ENCODE measurements at regions not wholly inside any gene's neighbourhood (a gene's known extent, or its start where the extent isn't known, plus 50 kb on each side); places are given as distances from the start of the nearest gene placed in this dataset.
"Not testable (repeated sequence)": the region's sequence is repeated elsewhere in the genome, so short reads cannot be mapped to it uniquely, and the experiment has no call there.

DNA sequence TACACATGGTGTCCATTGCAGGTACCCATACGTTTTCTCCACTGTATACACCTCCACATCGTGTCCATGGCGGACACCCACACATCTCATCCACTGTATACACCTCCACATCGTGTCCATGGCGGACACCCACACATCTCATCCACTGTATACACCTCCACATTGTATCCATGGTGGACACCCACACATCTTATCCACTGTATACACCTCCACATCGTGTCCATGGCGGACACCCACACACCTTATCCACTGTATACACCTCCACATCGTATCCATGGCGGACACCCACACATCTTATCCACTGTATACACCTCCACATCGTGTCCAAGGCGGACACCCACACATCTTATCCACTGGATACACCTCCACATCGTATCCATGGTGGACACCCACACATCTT, 50.4 kb upstream of the TTC34 start:
- H3K4me1 Mint-ChIP-seq (ENCODE audit: low read depth); H3K27ac Mint-ChIP-seq; H3K27me3 Mint-ChIP-seq (ENCODE audit: low read depth); H3K36me3 Mint-ChIP-seq (ENCODE audit: low read depth); CTCF ChIA-PET; H3K4me3 Mint-ChIP-seq; POLR2A ChIA-PET; DNase-seq; H3K9me3 Mint-ChIP-seq (ENCODE audit: insufficient read depth); ATAC-seq: not testable (repeated sequence)

GRCh38 chr1:2853711-2854110, 52.2 kb upstream of the TTC34 start:
- no peaks in the 10 kb centered on the region for H3K27me3 Mint-ChIP-seq (ENCODE audit: low read depth)
- POLR2A ChIA-PET = no interaction called here
- H3K4me1 Mint-ChIP-seq (ENCODE audit: low read depth) = no peaks in the 10 kb centered on the region
- no peak for DNase-seq
- H3K4me3 Mint-ChIP-seq = no peak overlapping the region
- CTCF ChIA-PET = no interaction called here
- peaks cover 1% of the 10 kb centered on the region for H3K36me3 Mint-ChIP-seq (ENCODE audit: low read depth)
- H3K9me3 Mint-ChIP-seq (ENCODE audit: insufficient read depth) = no peaks in the 10 kb centered on the region
- ATAC-seq = no peak
- H3K27ac Mint-ChIP-seq = no peak overlapping the region

GRCh38 chr1:2854151-2854550, 52.7 kb upstream of the TTC34 start:
- POLR2A ChIA-PET = interaction anchor here (0.6 kb wide), 1 partner anchor 30 kb away, joined by 3 read pairs; no protein-coding TSS in a partner anchor
- Mint-ChIP-seq H3K4me3 (no peak overlapping the region), H3K36me3 (ENCODE audit: low read depth) (peaks cover 3% of the 10 kb centered on the region), H3K27me3 (ENCODE audit: low read depth) (no peaks in the 10 kb centered on the region), H3K27ac (no peak overlapping the region), H3K9me3 (ENCODE audit: insufficient read depth) (no peaks in the 10 kb centered on the region), H3K4me1 (ENCODE audit: low read depth) (no peaks in the 10 kb centered on the region)
- ATAC-seq = no peak
- no peak for DNase-seq
- CTCF ChIA-PET = no interaction called here

- Mint-ChIP-seq H3K9me3 (ENCODE audit: insufficient read depth) (no peaks in the 10 kb centered on the region), H3K36me3 (ENCODE audit: low read depth) (peaks cover 3% of the 10 kb centered on the region), H3K4me3 (no peak overlapping the region), H3K27ac (no peak overlapping the region), H3K4me1 (ENCODE audit: low read depth) (no peaks in the 10 kb centered on the region), H3K27me3 (ENCODE audit: low read depth) (no peaks in the 10 kb centered on the region)
- no peak for DNase-seq
- ChIA-PET CTCF (no interaction called here), POLR2A (interaction anchor here (0.6 kb wide), 1 partner anchor 30 kb away, joined by 3 read pairs; no protein-coding TSS in a partner anchor)
- no peak for ATAC-seq
Measured at GRCh38 chr1:2854611-2855010, 53.1 kb upstream of the TTC34 start.

DNA sequence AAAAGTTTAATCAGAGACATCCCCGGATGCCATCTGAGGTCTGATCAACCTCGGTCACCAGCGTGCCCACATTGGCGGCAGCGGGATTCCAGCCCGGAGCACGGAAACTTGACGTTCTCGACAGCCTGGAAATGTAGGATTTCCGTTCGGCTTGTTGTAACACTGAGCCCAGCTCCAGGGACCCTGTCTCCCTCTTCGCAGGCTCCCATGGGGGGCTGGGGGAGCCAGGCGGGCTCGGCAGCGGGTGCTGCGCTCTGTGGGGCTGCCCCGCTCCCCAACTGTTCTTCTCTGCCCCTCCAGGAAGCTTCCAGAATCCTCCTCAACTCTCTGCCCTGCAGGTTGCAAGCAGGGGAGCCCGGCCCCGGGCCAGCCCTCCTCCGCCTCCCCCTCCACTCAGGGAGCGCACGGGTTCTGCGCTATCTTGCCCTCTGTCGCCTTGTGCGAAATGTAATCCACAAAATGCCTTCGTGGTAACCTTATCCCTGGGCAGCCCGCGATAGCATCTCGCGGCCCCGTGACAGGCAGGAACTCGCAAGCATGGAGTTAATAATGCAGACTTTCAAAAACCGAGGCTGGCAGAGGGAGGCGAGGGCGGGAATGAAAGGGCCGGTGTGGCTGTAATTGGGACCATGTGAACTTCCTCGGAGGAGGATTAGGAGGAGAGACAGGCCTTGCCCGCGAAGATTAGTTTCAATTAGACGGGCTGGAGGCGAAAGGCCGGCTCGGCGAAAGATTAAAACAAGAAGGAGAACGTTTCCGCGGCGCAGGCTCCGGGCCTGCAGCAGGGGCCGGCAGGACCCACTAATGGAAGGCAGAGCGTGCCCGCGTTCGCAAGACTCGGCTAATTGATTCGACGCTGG, 53.9 kb upstream of the TTC34 start:
- no peak overlapping the region for H3K27ac Mint-ChIP-seq
- no peaks in the 10 kb centered on the region for H3K9me3 Mint-ChIP-seq (ENCODE audit: insufficient read depth)
- H3K27me3 Mint-ChIP-seq (ENCODE audit: low read depth) = no peaks in the 10 kb centered on the region
- DNase-seq = no peak
- H3K4me1 Mint-ChIP-seq (ENCODE audit: low read depth) = no peaks in the 10 kb centered on the region
- ChIA-PET CTCF (no interaction called here), POLR2A (no interaction called here)
- H3K36me3 Mint-ChIP-seq (ENCODE audit: low read depth) = peaks cover 3% of the 10 kb centered on the region
- no peak overlapping the region for H3K4me3 Mint-ChIP-seq
- ATAC-seq = no peak

DNA sequence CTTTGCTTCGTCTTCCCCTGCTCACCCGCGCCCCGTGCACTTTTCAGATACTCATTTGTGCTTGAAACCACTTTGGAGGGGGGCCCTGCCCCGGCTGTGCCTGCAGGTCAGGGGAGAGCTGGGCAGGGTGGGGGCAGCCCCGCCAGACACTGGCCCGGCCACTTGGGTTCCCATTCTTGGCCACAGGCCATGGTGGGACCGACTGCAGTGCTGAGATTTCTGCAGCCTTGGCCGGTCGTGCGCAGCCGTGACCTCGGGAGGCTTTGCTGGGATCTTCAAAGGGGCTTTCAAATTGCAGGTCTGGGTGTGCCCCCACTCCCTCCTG, 54.5 kb upstream of the TTC34 start:
- CTCF ChIA-PET = no interaction called here
- POLR2A ChIA-PET = no interaction called here
- DNase-seq (no peak), ATAC-seq (no peak)
- H3K4me3 Mint-ChIP-seq = no peak overlapping the region
- H3K27ac Mint-ChIP-seq = no peak overlapping the region
- no peaks in the 10 kb centered on the region for H3K9me3 Mint-ChIP-seq (ENCODE audit: insufficient read depth)
- H3K36me3 Mint-ChIP-seq (ENCODE audit: low read depth) = peaks cover 3% of the 10 kb centered on the region
- no peaks in the 10 kb centered on the region for H3K4me1 Mint-ChIP-seq (ENCODE audit: low read depth)
- H3K27me3 Mint-ChIP-seq (ENCODE audit: low read depth) = no peaks in the 10 kb centered on the region

DNA sequence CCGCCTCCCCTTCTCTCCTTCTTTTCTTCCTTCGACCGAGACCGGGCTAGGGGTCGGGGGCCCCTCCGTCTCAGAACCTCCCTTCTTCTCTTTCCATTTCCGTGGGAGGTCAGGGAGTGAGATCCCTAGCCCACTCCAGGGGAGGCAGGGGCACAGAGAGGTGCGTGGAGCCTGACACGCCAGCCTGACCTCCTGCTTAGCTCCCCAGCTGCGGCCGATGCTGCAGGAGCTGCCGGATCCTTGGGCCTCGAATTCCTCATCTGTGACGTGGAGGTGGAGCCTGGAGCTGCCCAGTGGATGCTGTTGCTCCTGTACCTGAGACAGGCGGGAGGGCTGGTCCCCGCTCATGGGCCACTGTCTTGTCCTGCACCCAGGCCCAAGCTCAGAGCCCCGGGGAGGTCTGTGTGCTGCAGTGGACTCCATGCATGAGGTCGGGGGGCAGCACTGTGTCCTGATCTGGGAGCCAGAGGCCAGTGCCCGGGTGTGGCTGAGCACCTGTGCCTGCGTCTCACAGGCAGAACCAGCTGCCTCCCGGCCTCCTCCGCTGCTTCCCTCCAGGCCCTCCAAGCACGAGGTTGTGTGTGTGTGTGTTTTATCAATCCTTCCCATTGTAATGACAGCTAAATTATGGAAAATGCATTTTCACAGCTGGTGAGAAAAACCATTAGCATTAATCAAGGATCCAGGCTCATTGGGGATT, 55.3 kb upstream of the TTC34 start:
- no peak for DNase-seq
- no peak for ATAC-seq
- Mint-ChIP-seq H3K27me3 (ENCODE audit: low read depth) (no peaks in the 10 kb centered on the region), H3K36me3 (ENCODE audit: low read depth) (peaks cover 3% of the 10 kb centered on the region), H3K9me3 (ENCODE audit: insufficient read depth) (no peaks in the 10 kb centered on the region), H3K4me1 (ENCODE audit: low read depth) (no peaks in the 10 kb centered on the region), H3K4me3 (no peak overlapping the region), H3K27ac (no peak overlapping the region)
- CTCF ChIA-PET = no interaction called here
- POLR2A ChIA-PET = no interaction called here

GRCh38 chr1:2857521-2857920, 56.0 kb upstream of the TTC34 start:
- Mint-ChIP-seq H3K27ac (no peak overlapping the region), H3K4me3 (no peak overlapping the region), H3K36me3 (ENCODE audit: low read depth) (peaks cover 3% of the 10 kb centered on the region), H3K9me3 (ENCODE audit: insufficient read depth) (no peaks in the 10 kb centered on the region), H3K27me3 (ENCODE audit: low read depth) (no peaks in the 10 kb centered on the region), H3K4me1 (ENCODE audit: low read depth) (no peaks in the 10 kb centered on the region)
- no peak for DNase-seq
- ChIA-PET CTCF (no interaction called here), POLR2A (no interaction called here)
- ATAC-seq = no peak

DNA sequence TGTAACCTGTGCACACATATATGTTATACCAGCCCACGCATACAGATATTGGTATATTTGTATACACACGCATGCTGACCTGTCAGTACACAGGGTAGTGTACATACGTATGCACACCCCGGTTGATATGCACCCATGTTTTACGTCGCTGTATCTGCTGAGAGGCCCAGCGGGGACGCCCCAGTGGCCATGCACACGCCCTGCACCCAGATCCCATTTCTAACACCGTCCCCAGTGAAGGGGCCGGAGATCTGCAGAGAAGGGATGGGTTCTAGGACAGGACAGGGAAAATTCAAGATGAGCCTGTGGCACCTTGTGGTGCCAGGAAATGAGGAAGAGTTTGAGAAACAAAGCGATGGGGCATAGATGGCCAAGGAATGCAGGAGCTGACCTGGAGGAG, 57.2 kb upstream of the TTC34 start:
- ChIA-PET POLR2A (no interaction called here), CTCF (no interaction called here)
- ATAC-seq = no peak
- Mint-ChIP-seq H3K27ac (no peak overlapping the region), H3K27me3 (ENCODE audit: low read depth) (no peaks in the 10 kb centered on the region), H3K4me3 (no peak overlapping the region), H3K9me3 (ENCODE audit: insufficient read depth) (no peaks in the 10 kb centered on the region), H3K4me1 (ENCODE audit: low read depth) (no peaks in the 10 kb centered on the region), H3K36me3 (ENCODE audit: low read depth) (peaks cover 3% of the 10 kb centered on the region)
- DNase-seq = no peak

DNA sequence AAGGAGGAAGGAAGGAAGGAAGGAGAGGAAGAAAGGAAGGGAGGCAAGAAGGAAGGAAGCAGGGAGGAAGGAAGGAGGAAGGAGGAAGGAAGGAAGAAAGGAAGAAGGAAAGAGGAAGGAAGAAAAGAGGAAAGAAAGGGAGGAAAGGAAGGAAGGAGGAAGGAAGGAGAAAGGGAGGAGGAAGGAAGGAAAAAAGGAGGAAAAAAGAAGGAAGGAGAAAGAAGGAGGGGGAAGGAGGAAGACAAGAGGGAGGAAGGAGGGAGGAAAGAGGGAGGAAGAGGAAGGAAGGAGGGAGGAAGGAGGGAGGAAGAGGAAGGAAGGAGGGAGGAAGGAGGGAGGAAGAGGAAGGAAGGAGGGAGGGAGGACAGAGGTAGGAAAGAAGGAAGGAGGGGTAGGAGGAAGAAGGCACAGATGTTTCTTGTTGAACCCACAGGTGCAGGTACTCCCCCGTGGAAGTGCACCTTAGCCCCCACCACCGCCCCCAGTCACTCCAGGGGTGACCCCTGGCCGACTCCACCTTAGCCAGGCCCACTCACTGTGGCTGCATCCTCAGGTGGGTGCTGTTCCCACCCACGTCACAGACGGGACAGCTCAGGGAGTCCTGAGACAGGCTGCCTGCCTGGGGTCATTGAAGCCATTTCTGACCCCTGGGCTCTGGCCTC, 57.9 kb upstream of the TTC34 start:
- no peak for DNase-seq
- Mint-ChIP-seq H3K9me3 (ENCODE audit: insufficient read depth) (no peaks in the 10 kb centered on the region), H3K4me1 (ENCODE audit: low read depth) (no peaks in the 10 kb centered on the region), H3K27ac (no peak overlapping the region), H3K27me3 (ENCODE audit: low read depth) (no peaks in the 10 kb centered on the region), H3K36me3 (ENCODE audit: low read depth) (peaks cover 3% of the 10 kb centered on the region), H3K4me3 (no peak overlapping the region)
- ChIA-PET POLR2A (no interaction called here), CTCF (no interaction called here)
- no peak for ATAC-seq

DNA sequence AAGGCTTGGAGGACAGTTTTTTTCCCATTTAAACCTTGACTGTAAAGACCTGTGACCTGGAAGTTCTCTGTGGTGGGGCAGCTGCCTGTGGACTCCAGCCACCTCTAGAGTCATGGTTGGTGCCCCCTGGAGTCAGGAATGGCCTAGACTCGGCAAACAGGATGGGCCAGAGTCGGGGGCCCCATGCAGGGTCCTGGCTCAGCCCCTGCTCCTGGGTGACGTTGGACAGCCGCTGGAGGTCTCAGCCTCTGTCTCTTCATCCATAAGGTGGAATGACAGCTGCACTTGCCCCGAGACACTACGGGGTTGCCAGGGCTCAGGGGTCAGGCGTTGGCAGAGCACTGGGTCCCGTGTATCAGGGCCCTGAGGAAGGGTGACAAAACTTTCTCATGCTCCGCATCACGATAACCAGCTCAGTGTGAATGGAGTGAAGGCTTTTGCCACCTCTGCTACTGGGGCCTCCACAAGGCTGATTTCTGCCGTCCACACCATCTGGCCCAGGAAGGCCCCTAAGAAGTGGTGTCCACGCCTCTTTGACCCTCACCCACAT, 58.5 kb upstream of the TTC34 start:
- Mint-ChIP-seq H3K27me3 (ENCODE audit: low read depth) (no peaks in the 10 kb centered on the region), H3K36me3 (ENCODE audit: low read depth) (peaks cover 3% of the 10 kb centered on the region), H3K9me3 (ENCODE audit: insufficient read depth) (no peaks in the 10 kb centered on the region), H3K27ac (no peak overlapping the region), H3K4me1 (ENCODE audit: low read depth) (no peaks in the 10 kb centered on the region), H3K4me3 (no peak overlapping the region)
- DNase-seq (no peak), ATAC-seq (no peak)
- CTCF ChIA-PET = no interaction called here
- POLR2A ChIA-PET = no interaction called here

GRCh38 chr1:2860476-2861142, 59.1 kb upstream of the TTC34 start:
- ChIA-PET POLR2A (no interaction called here), CTCF (no interaction called here)
- Mint-ChIP-seq H3K27me3 (ENCODE audit: low read depth) (no peaks in the 10 kb centered on the region), H3K27ac (no peak overlapping the region), H3K4me3 (no peak overlapping the region), H3K4me1 (ENCODE audit: low read depth) (no peaks in the 10 kb centered on the region), H3K9me3 (ENCODE audit: insufficient read depth) (no peaks in the 10 kb centered on the region), H3K36me3 (ENCODE audit: low read depth) (peaks cover 3% of the 10 kb centered on the region)
- DNase-seq (no peak), ATAC-seq (no peak)

Data from activated CD8-positive, alpha-beta T cell treated with anti-CD3 and anti-CD28 coated beads, Interleukin-2, amount 10 ng/mL, durations not matched to agents 7 days and 5 days (primary cell).